Uterus (tissue), 2 donors: ENCODE measurements at regions not wholly inside any gene's neighbourhood (a gene's known extent, or its start where the extent isn't known, plus 50 kb on each side); places are given as distances from the start of the nearest gene placed in this dataset.

ENCODE experiments used
- POLR2A ChIP-seq, 2 donors: fragments of 450-650 bp; IDR thresholded peaks; one replicate each; pipeline ENCODE4 v1.6.1; 2016; ENCODE audit warnings: antibody characterized with exemption in 2 of 2, mild to moderate bottlenecking in 1 of 2, moderate library complexity in 1 of 2
- TF ChIP-seq, protein P1 (sequence below), 4 experiments: fragments of 200-600 bp in 2 of 4; fragments of 450-650 bp in 2 of 4; sonication (generic) in 2 of 4; IDR thresholded peaks; one replicate each; pipeline ENCODE4 v1.5.1; 2016 to 2019; ENCODE audit warnings: antibody characterized with exemption in 4 of 4, mild to moderate bottlenecking in 2 of 4, moderate library complexity in 1 of 4

DNA sequence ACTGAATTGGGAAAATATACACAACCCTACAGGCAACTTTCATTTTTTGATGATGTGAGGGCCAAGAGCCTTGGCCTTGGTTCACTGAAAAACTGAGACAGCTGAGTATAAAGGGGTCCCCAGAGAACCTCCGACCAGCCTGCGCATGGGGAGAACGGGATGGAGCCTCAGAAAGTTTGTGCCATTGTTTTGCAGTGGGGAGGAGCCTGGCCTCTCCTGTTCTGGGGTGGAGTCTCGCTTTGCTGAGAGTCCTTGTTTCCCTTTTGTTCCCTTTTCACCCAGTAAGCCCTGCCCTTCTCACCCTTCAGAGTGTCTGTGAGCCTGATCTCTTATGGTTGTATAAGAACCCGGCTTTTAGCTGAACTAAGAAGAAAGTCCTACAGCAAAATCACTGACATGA, 193.2 kb upstream of the AKR1E2 start:
- no peak for TF ChIP-seq POLR2A (IDR thresholded peaks at IDR 0.05)
- TF ChIP-seq, protein P1, sequence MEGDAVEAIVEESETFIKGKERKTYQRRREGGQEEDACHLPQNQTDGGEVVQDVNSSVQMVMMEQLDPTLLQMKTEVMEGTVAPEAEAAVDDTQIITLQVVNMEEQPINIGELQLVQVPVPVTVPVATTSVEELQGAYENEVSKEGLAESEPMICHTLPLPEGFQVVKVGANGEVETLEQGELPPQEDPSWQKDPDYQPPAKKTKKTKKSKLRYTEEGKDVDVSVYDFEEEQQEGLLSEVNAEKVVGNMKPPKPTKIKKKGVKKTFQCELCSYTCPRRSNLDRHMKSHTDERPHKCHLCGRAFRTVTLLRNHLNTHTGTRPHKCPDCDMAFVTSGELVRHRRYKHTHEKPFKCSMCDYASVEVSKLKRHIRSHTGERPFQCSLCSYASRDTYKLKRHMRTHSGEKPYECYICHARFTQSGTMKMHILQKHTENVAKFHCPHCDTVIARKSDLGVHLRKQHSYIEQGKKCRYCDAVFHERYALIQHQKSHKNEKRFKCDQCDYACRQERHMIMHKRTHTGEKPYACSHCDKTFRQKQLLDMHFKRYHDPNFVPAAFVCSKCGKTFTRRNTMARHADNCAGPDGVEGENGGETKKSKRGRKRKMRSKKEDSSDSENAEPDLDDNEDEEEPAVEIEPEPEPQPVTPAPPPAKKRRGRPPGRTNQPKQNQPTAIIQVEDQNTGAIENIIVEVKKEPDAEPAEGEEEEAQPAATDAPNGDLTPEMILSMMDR (IDR thresholded peaks at IDR 0.05): no peak
